ENCODE measurements at regions not wholly inside any gene's neighbourhood (a gene's known extent, or its start where the extent isn't known, plus 50 kb on each side); places are given as distances from the start of the nearest gene placed in this dataset.
A peak's percentile ranks its signal among the peaks of the same experiment; 100 is the strongest.

DNA sequence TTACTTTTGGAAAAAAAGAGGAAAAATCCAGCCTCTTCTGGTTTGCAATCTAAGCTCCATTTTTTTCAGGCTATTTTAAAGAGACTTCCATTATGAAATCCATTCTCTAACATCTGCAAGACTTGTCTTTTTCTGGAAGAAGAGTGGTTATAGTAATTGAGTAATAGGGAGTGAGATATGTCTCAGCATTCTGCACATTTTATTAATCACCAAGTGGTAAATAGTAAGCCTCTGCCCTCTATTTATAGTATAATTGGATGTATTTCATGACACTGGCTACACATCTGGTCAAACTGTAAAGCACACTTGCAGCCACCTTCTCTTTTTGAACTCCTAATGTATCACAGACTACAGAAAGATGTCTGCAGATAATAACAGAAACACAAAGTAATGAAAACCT is 391.1 kb downstream of the ETS1 start:
- DNase-seq (ENCODE audit: low read depth): no peak

DNA sequence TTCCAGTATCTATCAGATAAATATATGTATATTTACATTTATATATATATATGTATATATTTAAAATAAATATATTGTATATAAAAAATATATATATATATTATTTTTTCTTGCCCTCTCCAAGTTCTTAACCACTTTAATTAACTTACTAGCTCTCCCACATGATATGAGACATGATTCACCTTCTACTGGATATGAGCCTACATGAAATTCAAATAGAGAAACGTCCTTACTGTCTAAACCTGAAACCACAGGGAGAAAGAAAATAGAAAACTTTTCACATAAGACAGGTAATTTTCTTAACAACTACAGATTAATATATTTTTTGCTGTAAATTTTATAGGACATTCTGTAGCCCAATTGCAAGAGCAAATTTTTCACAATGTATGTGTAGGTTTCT is 391.6 kb downstream of the ETS1 start:
- no peak for DNase-seq (ENCODE audit: low read depth)

DNA sequence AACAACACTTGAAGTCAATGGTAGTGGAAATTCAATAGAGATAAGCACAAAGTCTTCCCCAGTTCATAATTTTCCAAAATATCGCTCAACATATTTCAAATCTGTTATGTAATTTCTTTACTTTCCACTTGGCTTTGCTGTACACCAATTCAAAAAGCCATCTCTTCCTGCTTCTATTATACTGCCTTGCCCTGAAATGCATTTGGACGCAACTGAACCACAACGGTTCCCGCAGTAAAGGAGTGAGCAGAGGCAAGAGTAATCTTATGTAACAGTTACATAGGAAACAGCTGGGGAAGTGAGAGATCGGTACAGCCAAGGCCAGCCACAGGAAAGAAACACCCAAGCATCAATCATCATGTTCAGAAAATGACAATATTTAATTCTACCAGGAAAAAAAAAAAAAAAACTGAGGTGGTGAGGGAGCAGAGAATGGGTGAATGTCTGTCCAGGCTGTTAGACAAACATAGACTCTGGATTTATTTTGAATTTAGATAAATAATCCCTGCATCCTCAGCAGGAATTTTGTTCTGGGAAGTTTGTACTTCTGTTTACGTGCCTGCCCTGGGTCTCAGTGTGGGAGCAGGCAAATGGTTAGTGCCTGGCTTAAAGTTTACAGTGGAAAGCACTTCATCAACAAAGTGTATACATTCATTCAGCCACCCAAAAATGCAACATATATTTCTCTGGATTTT is 392.2 kb downstream of the ETS1 start:
- no peak for DNase-seq (ENCODE audit: low read depth)

DNA sequence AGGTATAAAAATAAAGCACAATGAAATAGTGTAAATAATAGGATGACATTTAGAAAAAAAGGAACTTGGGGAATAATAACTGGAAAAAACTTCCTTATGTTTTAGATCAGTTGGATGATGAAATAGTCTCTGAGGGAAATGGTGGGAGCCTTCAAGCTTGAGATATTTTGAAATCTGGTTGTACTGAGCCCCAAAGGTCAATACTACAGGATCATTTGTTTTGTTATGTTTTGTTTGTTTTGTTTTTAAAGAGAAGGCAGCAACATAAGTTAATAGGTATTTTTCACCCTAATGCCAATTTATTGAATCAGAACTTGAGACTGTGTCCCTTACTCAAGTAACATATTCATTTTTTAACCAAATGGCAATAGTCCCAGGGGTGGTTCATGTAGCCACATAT is 393.1 kb downstream of the ETS1 start:
- no peak for DNase-seq (ENCODE audit: low read depth)

DNA sequence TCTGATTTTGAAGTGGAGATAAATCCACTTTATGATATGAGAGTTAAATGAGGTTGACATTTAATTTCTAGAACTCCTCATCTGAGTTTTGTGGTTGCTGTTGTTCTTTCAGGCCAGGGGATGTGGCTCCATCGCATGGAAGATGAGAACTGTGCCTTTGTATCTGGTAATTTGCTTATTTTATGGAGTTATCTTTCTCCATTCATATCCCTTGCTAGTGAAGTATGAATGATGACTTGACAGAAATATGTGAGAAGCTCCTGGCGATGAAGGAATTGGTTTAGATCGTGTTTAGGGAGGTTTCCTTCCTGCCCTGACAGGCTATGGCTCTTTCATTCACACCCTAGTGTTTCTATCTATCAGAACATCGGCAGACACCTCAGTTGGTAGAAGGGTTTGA is 393.7 kb downstream of the ETS1 start:
- DNase-seq (ENCODE audit: low read depth): no peak

DNA sequence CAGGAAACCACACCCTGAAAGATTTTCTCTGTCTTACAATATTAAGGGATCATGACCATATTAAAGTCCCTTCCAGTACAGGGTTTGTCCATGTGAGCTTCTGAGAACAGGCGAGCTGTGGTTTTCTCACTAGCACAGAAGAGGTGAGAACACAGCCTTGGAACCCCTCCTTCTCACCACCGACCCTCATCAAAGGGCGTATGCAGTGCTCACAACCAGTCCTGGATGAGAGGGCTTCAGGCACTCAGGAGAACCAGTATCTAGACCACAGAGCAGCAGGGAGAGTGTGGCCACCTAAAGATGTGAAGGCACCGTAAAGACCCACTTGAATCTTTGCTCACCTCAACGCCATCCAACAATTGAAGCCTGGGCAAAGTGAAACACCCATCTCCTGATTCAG is 397.0 kb downstream of the ETS1 start:
- no peak for DNase-seq (ENCODE audit: low read depth)

DNA sequence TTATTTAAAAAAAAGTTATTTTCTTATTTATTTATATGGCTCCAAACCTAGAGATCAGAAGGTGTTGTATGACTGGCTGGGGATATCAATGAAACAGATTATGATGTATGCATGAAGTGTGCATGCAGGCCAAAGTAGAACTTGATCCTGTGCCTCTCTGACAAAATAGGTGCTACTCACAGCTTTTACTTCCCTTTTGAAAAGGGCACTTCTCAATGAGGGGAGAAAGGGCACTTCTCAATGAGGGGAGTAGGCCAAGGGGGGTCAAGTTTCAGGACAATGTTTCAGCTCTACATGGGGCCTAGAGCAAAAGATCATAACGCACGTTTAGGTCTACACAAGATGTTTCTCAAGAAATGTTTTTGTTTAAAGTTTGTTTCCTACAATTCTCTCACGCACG is 397.5 kb downstream of the ETS1 start:
- no peak for DNase-seq (ENCODE audit: low read depth)

DNA sequence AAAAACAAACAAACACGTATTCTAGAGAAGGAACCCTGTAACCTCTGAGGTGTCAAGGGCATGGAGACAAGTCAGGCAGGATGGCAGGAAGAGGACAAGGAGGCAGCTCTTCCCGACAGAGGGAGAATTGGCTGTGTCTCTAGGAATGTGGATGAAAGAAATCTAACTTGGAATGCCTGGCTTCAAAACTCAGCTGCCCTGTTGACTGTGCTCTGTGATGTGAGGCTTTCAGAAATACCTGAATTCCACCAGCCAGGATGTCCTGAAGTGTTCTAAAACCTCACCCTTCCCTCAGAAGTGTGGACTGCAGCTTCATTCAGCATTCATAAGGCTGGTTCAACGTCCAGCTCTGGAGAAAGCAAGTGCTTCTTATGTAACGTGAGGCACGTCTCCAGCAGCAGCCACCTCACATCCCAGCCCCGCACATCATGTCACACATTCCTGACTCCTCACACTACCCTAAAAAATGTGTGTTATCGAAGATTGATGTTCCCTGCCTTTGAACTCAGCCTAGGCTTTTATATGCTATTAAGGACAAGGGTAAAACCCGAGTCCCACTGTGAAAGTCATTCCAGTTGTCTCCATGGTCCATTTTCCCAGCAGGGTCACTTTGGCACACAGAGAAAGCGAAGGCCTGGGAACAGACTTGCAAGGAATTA is 398.9 kb downstream of the ETS1 start:
- DNase-seq (ENCODE audit: low read depth): no peak

DNA sequence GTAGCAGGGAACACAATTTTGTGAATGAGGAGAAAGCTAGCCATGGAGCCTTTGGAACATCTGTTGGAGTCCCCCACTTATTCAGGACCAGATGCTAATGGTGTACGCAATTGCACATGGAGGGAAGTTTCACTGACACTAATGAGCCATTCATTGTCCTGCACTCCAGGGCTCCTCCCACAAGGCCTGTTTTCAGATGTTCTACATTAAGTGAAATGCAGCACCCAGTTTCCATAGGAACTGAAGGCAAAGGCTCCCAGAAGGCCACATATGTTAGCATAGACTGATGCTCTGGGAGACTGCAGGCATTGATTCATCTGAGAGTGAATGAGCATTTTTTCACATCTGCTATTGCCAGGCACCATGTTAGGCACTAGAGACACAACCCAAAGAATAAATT is 399.5 kb downstream of the ETS1 start:
- no peak for DNase-seq (ENCODE audit: low read depth)

DNA sequence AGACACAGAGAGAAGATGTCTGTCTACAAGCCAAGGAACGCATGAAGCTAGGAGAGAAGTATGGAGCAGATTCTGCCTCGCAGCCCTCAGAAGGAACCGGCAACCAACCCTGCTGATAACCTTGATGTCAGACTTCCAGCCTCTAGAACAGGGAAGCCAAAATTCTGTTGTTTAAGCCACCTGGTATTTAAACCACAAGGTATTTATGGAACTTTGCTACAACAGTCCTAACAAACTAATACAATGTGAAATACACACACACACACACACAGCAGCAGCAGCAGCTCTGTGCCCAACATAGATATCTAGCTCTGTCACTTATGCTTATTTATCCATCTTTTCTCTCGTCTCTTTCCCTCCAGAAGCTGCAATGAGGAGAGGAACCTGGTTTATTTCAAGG is 400.0 kb downstream of the ETS1 start:
- no peak for DNase-seq (ENCODE audit: low read depth)

DNA sequence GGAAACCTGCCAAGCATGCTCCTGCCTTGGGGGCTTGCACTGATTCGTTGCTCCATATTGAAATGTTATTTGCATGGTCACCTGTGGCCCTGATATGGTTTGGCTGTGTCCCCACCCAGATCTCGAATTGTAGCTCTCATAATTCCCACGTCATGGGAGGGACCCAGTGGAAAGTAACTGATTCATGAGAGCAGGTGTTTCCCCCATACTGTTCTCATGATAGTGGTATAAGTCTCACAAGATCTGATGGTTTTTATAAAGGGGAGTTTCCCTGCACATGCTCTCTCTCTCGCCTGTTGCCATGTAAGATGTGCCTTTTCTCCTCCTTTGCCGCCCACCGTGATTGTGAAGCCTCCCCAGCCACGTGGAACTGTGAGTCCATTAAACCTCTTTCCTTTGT is 402.4 kb downstream of the ETS1 start:
- no peak for DNase-seq (ENCODE audit: low read depth)

DNA sequence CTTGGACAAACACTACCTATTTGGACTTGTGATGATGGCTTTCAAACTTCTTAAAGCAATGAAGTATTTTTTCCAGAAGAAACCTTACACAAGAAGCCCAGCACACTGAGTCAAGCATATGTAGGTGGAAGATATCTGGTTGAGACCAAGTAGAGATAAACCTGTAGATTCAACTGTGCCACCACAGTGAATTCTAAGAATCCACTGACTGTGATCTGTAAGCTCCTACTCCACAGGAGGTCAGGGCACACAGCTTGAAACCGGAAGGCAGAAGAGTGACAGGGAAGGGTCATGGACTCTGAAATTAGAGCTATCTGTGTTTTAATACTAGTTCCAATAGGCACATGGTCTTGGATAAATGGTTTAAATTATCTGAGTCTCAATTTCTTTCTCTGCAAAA is 404.5 kb downstream of the ETS1 start:
- DNase-seq (ENCODE audit: low read depth): no peak

DNA sequence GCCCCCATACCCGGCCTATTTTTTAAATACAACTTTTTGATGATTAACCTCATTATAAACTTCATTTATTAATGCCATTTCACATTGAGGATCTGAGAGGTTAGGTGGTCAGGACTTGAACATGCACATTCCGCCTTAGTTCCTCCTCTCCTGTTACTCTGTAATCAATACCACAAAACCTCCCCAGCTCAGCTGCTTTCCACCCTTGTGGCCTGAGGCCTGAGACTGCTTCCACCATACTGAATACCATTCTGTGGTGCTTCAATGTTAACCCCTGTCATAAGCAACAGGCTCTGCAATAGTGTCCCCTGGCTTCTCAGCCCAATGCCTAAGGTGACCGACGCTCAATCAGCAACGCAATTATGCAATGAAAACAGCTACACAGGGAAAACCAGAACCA is 405.4 kb downstream of the ETS1 start:
- DNase-seq (ENCODE audit: low read depth): no peak

DNA sequence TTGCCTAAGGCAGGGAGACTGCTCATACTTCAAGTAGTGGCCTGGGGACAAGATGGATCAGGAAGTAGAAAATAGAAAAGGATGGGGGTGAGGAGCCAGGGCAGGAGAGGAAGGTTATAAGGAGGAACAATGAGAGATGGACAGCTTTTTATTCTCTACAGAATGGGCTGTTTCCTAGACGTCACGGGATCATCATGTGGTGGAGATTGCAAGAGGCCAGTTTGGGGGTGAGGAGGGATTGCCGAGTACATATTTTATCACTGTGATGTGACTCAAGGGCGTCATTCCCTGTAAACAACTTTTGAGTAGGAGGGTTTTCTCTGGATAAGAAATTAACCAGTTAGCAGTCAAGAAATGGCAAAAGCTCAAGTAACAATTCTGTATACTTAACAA is 406.3 kb downstream of the ETS1 start:
- DNase-seq (ENCODE audit: low read depth): no peak

DNA sequence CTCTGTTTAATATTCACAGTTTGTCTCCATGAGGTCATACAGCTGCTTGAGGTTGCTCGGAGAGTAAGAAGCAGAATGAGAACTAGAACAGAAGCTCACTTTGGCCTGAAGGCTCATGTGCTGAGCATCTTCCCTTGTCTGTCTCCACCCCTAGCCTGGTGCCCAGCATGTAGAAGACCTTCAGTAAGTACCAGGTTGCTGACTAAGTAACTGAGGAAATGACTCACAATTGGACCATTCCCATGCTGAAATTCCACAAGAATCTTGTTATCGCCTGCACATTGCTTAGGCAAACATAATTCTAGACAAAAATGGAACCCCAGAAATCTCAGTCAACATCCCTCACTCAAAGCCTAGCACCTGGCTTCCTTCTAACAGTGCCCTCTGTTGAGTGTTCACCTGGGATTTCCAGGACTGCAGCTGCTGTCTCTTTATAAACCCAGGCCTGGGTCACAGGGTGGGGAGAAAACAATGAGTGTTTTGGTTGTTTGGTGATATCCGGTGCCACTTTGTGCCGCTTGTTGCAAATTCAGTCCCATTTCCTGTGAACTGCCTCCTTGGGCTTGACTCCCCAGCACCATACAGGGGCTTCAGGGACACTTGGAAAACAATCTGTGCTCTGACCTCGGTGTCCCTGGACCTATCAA is 406.8 kb downstream of the ETS1 start:
- DNase-seq (ENCODE audit: low read depth): peak; percentile 96

DNA sequence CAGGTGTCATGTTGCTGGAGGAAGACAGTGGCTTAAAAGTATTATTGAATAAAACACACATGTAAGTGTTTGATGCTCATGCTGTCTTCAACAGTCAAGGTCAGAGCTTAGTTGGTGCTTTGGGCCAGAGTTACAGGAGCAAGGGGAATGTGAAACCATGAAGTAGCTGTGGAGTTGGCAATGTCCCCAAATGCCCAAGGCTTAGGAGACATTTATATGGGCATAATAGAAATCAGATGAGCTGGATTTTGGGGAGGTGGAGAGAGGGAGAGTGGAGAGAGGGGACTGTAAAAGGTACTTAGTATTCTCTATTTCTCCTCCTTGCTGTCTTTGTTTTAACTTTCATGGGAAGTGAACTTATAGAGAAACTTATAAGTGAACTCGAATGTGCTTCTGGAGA is 407.8 kb downstream of the ETS1 start:
- no peak for DNase-seq (ENCODE audit: low read depth)

DNA sequence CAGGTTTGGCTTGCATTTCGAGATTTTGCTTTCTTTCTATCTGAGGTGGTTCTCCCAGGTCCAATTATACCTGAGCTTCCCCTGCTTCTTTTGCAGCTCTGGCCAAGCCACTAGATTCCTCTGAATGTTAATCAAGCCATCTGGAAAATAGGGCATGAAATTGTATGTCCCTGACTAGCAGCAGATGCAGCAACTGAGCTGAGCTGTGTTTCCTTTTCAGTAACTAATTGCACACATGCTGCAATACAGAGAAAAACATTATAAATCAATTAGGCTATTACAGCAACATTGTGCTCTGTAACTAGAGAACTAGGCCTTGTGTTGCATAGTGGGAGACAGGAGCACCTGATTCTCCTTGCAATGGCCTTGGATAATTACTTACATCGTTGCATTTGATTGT is 408.3 kb downstream of the ETS1 start:
- DNase-seq (ENCODE audit: low read depth): no peak

DNA sequence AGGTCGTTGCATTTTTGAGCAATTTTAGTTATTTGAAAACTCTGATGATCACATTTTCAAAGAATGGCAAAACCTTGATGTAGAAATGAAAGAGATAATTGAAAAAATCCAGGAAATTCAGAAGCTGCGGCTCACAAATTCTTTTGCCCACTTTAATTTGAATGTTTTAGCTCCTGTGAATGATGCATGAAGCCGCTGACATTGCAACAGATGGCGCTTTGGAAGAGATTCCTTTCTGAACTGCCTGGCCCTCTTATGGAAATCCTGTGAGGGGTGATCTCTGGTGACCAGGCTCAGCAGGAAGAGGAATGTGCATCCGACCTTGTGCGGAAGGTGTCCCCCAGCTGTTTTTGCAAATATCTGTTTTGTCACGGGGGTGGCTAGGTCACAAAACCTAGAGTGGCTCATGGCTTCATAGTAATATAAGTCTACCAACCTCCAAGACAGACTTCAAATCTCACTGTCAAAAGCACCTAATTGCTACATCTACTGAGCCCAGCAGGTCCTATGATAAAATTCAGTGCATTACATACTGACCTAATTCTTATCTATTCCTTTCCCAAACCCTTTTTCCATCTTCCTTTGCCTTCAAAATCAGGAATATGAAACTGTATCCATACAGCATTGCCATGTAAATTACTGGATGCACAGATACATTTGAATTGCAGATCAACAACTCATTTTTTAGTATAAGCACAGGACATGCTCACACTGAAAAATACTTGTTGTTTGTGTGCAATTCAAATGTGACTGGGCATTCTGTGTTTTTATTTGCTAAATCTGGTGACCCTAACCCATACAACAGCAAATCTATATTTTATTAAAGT is 412.7 kb downstream of the ETS1 start:
- peak; percentile 31 for DNase-seq (ENCODE audit: low read depth)

DNA sequence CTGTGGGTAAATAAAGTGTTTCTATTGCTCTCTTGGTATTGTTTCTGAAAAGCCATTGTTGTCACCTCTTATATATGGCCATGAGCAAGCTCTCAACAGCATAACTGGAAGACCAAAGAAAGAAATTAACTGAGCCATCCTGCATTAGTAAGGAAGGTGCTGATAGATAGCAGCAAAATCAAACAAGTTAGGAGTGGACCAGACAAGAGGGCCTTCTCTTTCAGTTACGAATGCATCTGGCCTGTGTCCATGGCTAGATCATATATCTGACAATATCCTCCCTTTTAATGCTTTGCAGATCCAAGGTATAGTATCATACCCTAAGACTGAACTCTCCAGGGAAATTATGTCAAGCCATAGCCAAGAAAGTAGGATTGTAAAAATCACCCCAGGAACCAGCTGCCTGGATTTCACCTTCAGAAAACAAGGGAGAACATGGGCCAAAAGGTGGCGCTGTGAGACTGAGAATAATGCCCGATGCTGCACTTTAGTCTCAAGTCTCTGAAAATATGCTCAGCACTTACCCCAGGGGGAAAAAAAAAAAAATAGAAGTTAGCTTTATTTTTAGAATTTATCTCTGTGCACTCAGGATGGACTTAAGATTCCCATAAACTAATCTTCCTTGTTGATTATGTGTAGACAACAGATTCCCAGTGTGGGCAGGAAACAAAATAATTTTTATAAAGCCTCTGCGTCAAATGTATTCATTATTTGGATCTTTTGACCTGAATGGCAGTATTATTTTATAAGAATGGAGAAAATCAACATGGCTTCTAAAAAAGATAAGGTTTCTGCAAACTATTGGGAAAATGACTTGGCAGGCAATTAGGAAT is 415.1 kb downstream of the ETS1 start:
- peak; percentile 78 for DNase-seq (ENCODE audit: low read depth)

DNA sequence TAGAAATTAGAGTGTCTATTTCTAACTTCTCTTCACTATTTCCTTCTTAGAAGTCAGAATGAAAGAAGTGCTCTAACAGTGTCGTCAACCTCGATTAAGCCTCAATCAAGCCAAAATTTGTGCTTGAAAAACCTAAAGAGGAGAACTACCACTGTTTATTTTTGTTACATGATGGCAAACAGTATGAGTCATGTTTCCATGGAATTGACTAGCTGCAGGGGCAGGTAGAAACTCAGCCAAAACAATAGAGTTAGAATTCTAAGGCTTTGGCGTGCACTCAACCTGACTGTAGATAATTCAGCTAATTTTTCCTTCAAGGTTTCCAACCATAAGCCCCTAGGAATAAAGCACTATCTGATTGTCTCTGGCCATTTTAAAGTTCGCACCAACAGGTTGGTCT is 415.9 kb downstream of the ETS1 start:
- peak; percentile 26 for DNase-seq (ENCODE audit: low read depth)

DNA sequence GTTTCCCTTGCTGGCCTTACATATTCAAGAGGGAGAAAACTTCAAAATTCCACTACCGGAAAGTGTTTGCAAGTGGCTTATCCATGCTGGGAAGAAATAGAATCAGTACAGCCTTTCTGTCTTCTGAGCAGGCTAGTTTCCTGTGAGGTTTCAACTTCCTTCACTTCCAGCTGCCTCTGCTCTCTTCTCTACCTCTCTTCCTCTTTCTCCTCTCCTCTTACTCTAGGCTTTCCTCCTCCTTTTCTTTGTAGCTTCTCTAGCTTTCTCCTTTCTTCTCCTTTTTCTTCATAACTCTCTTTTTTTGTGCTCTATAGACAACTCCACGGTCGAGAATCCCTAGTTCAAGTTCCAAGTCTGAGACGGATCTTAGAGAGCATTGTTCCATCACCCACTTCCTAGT is 421.8 kb downstream of the ETS1 start:
- no peak for DNase-seq (ENCODE audit: low read depth)
